ENCODE measurements at regions not wholly inside any gene's neighbourhood (a gene's known extent, or its start where the extent isn't known, plus 50 kb on each side); places are given as distances from the start of the nearest gene placed in this dataset.

DNA sequence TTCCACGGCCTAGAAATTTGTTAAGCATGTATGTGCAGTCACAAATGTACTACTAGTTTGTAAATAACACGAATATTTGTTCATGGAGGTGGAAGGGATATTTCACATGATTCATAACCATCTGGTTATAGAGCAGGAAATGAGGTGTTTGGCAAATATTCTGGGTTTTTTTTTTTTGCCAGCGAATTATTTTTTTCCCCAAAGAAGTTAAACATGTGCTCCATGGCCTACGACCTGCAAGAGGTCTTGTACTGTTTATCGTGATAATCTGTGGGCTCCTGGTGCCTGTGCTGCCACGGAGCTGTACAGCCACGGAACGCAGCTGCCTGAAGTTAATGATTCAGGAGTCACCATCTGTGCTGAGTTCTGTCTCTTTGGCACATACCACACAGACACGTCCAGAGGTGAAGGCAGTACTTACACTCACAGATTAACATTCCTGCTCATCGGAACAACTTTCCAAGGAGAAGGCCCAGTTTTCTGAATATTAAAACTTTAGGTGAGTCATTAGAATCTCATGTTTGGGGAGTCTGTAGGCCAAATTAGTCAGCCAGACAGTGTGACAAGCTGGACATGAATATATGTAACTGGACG is 156.3 kb downstream of the TMX1 start:
- no peak for TF ChIP-seq CTCF (IDR thresholded peaks at IDR 0.05)
- peak; percentile 76 for ATAC-seq (ENCODE audit: low FRiP score)
- no peak for DNase-seq (ENCODE audit: low spot score)

- DNase-seq (ENCODE audit: low spot score) (no peak), ATAC-seq (ENCODE audit: low FRiP score) (no peak)
- TF ChIP-seq CTCF (IDR thresholded peaks at IDR 0.05) = no peak
These were observed 158.9 kb downstream of the TMX1 start for GRCh38 chr14:51398898-51399297.

DNA sequence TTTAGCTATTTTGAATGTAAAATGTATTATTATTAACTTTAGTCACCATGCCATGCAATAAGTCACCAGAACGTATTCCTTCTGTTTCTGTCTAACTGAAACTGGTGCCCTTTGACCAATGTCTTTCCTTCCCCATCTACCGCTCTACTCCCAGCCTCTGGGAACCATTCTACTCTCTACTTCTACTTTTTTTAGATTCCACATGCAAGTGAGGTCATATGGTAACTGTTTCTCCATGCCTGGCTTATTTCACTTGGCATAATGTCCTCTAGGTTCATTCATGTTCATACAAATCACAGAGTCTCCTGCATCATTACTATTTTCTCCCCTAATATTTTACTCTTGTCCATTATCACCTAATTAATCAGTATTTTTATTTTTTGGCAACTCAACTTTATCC is 160.1 kb downstream of the TMX1 start:
- TF ChIP-seq CTCF (IDR thresholded peaks at IDR 0.05) = no peak
- ATAC-seq (ENCODE audit: low FRiP score) = no peak
- DNase-seq (ENCODE audit: low spot score) = no peak

DNA sequence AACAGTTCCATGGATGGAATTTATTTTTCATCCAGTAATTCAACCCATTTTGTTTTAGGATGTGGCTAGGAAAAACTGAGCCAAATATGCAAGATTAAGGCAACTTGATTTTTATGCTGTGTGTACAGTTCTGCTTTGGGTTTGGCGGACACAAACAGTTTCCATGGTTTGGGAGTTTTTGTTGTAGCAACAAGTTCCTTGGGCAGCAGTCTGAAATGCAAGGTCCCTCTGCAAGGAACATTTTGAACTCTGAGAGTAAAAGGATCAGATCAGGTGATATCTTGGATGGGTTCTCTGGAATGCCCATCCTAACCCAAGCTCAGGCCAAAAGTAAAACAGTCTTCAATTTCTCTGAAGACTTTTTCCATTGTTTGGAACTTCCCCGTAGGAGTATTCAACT is 161.2 kb downstream of the TMX1 start:
- ATAC-seq (ENCODE audit: low FRiP score) (no peak), DNase-seq (ENCODE audit: low spot score) (no peak)
- no peak for TF ChIP-seq CTCF (IDR thresholded peaks at IDR 0.05)

- DNase-seq (ENCODE audit: low spot score) (no peak), ATAC-seq (ENCODE audit: low FRiP score) (peak; percentile 41)
- TF ChIP-seq CTCF (IDR thresholded peaks at IDR 0.05) = no peak
These were observed 161.7 kb downstream of the TMX1 start for GRCh38 chr14:51401756-51402155.

DNA sequence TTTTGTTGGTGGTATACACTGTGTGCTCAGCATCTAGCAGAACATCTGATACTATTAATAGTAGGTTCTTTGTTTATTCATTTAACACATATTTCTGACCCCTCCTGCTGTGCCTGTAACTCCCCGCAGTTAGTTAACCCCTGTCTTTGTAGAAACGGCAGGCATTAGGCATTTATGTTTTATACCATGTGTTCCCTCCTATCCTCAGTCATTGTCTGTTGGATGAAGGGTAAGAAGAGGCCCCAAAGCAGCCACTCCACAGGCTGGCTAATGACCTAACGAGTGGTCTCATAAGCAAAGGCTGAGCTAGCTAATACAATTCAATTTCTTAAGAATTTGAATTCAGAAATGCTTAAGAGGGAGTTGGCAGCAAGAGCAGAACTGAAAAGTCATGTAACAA is 170.8 kb downstream of the TMX1 start:
- DNase-seq (ENCODE audit: low spot score) (no peak), ATAC-seq (ENCODE audit: low FRiP score) (no peak)
- no peak for TF ChIP-seq CTCF (IDR thresholded peaks at IDR 0.05)

DNA sequence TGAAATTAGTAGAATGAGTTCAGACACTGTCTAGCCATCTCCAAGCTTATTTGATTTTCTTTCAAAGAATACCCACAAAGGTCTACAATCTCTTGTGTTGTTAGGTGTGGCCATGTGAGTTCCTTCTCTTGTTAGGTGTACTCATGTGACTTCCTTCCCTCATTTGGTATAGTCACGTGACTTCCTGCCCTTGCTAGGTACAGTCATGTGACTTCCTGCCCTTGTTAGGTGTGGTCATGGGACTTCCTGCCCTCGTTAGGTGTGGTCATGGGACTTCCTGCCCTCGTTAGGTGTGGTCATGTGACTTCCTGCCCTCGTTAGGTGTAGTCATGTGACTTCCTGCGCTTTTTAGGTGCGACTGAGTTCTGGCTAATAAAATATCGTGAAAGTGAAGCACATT is 179.6 kb downstream of the TMX1 start:
- no peak for TF ChIP-seq CTCF (IDR thresholded peaks at IDR 0.05)
- DNase-seq (ENCODE audit: low spot score) = no peak
- ATAC-seq (ENCODE audit: low FRiP score) = no peak

Data from omental fat pad (tissue), 3 donors.